Epithelial cell of proximal tubule (primary cell): ENCODE measurements at regions not wholly inside any gene's neighbourhood (a gene's known extent, or its start where the extent isn't known, plus 50 kb on each side); places are given as distances from the start of the nearest gene placed in this dataset.
"Not testable (repeated sequence)": the region's sequence is repeated elsewhere in the genome, so short reads cannot be mapped to it uniquely, and the experiment has no call there.

ENCODE experiments used
- DNase-seq: peaks from one replicate; pipeline ENCODE4 v3.0.0-alpha.2; 2011; ENCODE audit warnings: low read depth
- H3K4me3 ChIP-seq: 2 replicates; pipeline ENCODE4 v1.5.1; 2011; ENCODE audit warnings: low read depth, mild to moderate bottlenecking, low read length
- TF ChIP-seq, protein P1 (sequence below): conservative IDR thresholded peaks from 2 replicates; pipeline ENCODE4 v1.5.1; 2012; ENCODE audit warnings: low read depth, mild to moderate bottlenecking, low read length

DNA sequence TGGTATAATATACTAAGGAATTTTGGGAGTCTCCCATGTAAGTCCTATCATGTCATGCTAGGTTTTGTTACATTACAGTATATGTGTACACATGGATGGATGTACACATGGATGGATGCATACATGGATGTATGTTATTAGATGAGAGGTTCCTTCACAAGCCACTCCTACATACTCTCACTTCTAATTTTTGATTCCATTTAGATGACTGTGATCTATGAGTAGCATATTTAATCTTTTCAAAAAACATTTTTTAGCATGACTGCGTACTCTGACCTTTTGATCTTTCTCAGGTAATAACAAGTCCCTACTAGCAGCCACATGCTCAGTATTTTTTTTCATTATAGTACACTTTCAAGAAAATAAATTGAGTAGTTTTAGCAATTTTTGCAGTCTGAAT lies 441.8 kb downstream of the SLITRK1 start:
- no peak overlapping the region for H3K4me3 ChIP-seq
- TF ChIP-seq, protein P1, sequence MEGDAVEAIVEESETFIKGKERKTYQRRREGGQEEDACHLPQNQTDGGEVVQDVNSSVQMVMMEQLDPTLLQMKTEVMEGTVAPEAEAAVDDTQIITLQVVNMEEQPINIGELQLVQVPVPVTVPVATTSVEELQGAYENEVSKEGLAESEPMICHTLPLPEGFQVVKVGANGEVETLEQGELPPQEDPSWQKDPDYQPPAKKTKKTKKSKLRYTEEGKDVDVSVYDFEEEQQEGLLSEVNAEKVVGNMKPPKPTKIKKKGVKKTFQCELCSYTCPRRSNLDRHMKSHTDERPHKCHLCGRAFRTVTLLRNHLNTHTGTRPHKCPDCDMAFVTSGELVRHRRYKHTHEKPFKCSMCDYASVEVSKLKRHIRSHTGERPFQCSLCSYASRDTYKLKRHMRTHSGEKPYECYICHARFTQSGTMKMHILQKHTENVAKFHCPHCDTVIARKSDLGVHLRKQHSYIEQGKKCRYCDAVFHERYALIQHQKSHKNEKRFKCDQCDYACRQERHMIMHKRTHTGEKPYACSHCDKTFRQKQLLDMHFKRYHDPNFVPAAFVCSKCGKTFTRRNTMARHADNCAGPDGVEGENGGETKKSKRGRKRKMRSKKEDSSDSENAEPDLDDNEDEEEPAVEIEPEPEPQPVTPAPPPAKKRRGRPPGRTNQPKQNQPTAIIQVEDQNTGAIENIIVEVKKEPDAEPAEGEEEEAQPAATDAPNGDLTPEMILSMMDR = no peak
- DNase-seq = no peak

DNA sequence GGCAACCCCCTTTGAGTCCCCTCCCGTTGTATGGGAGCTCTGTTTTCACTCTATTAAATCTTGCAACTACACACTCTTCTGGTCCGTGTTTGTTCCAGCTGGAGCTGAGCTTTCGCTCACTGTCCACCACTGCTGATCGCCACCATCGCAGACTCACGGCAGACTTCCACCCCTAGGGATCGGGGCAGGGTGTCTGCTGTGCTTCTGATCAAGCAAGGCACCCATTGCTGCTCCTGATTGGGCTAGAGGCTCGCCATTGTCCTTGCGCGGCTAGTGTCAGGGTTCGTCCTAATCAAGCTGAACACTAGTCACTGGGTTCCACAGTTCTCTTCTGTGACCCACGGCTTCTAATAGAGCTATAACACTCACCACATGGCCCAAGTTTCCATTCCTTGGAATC lies 442.8 kb downstream of the SLITRK1 start:
- not testable (repeated sequence) for H3K4me3 ChIP-seq, DNase-seq

DNA sequence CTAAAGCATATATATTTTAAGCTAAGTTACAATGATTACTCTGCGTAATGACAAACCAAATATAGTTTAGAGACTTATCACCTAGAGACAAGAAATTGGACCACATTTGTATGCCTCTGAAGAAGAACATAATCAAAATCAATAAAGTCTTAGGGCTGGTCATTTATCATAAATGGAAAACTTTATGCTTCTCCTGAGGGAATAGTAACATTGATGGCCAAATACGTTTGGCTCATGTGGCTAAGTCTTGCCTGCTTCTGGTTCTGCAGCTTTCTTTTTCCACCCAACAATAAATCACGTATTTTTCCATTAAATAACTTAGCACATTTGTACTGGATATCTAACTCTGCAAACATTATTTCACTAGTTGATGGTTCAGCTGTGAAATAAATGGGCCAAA lies 458.4 kb downstream of the SLITRK1 start:
- no peak for DNase-seq
- H3K4me3 ChIP-seq = no peak overlapping the region
- TF ChIP-seq, protein P1 = no peak

DNA sequence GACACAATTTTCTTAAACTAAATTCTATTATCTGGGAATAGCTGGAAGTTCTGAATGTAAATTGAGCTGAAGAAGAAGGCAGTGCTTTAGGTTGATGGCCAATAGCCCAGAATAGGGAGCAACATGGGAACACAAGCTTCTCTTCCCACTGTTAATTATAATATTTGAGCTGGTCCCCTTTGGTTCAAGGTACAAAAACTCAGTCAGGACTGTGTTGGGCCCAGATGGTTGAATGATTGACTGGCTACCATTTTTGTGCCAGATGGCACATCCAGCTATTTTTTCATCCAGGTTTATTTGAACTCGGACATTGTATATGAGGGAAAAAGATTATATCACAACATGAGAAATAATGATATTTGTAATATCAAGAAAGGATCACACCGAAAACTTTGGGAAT lies 458.9 kb downstream of the SLITRK1 start:
- TF ChIP-seq, protein P1 = no peak
- no peak for DNase-seq
- H3K4me3 ChIP-seq = no peak overlapping the region

DNA sequence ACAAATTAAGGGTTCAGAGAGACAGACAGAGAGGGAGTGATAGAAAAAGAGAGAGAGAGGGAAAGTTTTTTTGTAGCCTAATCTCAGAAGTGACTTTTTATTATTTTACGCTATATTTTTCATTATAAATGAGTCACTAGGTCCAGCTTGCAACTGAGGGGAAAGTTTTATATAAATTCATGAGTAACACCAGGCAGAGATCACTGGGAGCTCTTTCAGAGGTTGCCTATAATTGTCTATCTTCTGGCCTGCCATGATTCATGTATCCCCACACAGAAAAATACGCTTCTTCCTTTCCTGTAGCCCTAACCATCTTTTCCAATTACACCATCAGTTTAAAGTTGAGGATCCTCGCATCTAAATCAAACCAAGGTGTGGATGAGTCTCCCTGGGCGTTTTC lies 467.9 kb downstream of the SLITRK1 start:
- TF ChIP-seq, protein P1 = no peak
- no peak overlapping the region for H3K4me3 ChIP-seq
- no peak for DNase-seq

DNA sequence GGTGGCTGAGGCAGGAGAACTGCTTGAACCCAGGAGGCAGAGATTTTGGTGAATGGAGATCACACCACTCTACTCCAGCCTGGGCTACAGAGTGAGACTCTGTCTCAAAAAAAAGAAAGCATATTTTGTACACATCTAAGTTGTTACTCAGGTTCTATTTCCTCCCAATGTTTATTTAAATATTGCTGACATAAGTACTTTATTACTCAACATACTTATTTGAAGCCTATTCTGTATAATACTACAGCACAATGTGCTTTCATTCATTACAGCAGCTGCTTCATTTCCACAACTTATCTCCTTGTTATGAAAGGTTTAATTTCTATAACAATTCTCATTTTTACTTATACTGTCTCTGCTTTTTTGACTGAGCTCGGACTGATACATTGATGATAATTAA lies 495.7 kb downstream of the SLITRK1 start:
- no peak for DNase-seq
- TF ChIP-seq, protein P1 = no peak
- H3K4me3 ChIP-seq = no peak overlapping the region

DNA sequence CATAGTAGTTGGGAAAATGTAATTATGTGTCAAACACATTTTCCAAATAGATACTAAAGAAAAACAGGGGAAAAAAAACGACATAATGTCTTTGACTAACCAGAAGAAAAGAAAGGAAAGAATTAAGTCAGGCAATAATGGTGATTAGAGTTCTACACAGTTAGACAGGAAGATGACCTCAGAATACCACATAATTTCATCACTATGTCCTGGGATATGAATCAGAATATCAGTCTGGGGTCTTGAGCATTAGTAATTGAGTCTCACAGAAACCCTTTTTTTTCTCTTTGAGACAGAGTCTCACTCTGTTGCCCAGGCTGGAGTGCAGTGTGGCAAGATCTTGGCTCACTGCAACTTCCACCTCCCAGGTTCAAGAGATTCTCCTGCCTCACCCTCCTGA lies 503.4 kb downstream of the SLITRK1 start:
- H3K4me3 ChIP-seq = no peak overlapping the region
- TF ChIP-seq, protein P1 = no peak
- DNase-seq = no peak

DNA sequence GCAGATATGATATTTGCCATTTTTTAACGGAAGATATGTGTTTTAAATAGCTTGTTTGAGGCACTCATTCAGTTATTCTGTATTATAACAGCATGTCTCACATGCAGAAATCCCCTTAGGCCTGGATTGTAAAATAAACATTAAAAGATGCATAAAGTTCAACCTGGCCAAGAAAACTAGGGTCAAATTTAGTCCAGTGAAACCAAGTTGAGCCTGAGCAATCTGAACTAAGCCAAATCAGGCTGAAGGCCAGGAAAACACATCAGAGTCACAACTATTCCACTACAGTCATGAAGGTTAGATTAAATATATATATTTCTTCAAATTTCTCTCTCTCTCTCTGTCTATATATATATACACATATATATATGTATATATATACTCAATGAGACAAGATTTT lies 504.8 kb downstream of the SLITRK1 start:
- DNase-seq = no peak
- no peak overlapping the region for H3K4me3 ChIP-seq
- TF ChIP-seq, protein P1 = no peak
